IPS DF 4.7 (cell line): ENCODE measurements at regions not wholly inside any gene's neighbourhood (a gene's known extent, or its start where the extent isn't known, plus 50 kb on each side); places are given as distances from the start of the nearest gene placed in this dataset.

Experiments
- DNase-seq: peaks from one replicate; pipeline ENCODE4 v3.0.0-alpha.2; 2013; ENCODE audit warnings: low spot score; ENCODE audit errors: extremely low read depth

DNA sequence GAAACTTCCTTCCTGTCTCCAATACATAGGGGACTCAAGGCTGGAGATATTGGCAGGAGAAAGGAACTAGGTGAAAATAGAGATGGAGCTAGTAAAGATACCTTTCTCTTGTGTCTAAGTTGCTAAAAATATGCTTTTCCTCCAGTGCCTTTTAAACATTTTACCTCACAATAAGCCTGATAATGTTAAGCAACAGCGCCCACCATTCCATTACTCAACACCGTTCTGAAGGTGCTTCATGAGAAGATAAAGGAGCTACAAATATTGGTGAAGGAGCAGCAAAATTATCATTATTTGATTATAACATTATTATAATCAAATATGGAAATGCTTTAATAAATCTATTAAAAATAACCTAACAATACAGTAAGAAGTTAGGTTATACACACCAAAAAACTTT is 83.6 kb upstream of the BARX2 start:
- no peak for DNase-seq

DNA sequence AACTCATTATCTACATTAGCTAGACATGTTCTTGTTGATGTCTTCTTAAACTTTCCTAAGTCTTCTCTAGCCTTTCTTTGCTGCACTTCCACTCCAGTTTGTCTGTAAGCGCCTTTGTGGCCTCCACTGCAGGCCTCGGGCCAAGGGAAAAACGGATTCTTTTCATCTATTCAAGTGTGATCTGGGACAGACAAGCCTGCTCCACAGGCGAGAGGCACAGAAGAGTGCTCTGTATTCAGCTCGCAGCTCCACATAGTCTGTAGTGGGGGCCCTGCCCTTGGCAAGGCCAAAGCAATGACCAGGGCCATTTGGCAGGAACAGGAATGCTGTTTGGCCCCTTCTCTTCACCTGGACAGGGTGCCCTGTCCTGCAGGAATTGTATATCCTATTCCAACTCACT is 84.1 kb upstream of the BARX2 start:
- DNase-seq, result no peak

GRCh38 chr11:129290966-129291365 is 84.7 kb upstream of the BARX2 start:
- no peak for DNase-seq

DNA sequence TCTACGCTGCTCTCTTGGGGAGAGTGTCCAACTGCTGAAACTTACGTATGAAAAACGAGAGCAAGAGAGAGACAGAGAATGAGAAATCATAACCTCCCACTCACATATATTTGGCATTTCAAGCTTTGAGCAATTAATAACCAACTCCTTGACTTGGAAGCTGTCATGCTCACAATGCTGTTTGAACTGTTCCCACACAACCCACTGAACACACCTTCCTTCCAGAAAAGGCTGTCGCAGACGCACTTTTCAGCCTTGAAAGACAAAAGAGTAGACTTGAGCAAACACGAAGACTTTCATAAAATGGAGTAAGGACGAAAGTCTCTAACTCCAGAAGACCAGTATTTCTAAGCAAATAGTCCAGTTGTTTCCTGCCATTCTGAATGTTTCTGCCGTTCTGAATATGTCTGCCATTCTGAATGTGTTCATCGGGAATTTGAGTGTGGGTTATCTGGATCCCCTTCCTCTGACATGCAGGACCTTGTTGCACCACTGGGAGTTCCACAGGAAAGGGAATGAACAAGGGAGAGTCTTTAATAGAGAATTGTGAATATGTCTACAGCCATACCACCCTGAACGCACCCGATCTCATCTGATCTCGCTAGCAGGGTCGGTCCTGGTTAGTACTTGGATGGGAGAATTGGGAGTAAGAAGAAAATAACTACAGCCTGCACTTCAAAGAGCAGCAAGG is 86.2 kb upstream of the BARX2 start:
- no peak for DNase-seq

- DNase-seq, result no peak
Observed at GRCh38 chr11:129287920-129288319, 87.7 kb upstream of the BARX2 start.

DNA sequence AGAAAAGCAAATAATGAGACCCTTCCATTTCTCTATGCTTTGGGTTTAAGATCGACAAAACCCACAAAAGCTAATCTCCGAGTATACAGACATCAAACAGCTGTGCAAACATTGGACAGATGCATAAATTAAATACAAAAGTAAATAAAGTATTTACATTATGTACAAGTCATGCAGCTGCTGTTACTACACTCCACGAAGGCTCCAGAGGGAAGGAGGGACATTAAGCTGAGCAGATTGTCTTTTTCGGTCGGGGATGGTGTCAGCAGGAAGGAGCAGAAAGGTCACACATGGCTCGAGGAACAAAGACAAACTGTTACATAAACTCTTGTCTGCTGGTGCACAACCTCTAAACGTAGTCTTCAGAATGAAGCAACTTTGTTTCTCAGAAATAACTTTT is 88.8 kb upstream of the BARX2 start:
- no peak for DNase-seq

DNA sequence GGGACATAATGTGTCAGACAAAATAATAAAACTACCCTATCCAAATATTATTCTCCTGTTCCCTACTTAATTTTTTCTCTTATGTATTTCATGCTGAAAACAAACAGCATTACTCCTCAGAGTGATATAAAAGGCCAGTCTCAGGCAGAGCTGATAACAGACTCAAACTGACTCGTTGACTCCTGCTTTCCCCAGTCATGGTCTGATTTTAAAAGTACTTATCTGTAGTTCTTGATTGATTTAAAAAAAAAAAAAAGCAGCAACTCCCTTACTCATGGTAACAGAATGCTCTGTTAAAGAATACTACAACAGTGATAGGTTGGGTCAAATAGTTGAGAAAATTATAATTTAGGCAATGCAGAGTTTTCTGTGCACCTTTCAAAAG is 90.3 kb upstream of the BARX2 start:
- DNase-seq, result no peak

- DNase-seq, result no peak
Observed at GRCh38 chr11:129283141-129283540, 91.0 kb upstream of the ARHGAP32 start.

DNA sequence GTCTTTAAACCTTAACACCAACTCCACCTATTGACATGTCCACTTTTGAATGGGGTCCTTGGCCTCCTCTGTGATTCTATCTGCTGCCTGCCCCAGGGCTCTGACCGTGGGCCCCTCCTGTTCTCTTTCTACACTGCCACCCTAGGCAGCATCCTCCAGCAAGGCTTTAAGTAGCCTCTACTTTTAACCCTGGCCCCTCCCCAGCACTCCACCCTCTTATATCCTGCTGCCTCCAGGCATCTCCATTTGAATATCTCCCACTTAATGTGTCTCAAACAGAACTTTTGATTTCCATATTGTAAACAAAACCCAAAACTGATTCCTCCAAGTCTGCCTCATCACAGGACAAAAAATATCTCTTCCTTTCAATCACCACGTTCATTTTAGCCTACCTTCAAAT is 90.5 kb upstream of the ARHGAP32 start:
- no peak for DNase-seq

GRCh38 chr11:129281471-129282415 is 89.6 kb upstream of the ARHGAP32 start:
- no peak for DNase-seq

GRCh38 chr11:129280027-129280811 is 88.1 kb upstream of the ARHGAP32 start:
- DNase-seq, result no peak

DNA sequence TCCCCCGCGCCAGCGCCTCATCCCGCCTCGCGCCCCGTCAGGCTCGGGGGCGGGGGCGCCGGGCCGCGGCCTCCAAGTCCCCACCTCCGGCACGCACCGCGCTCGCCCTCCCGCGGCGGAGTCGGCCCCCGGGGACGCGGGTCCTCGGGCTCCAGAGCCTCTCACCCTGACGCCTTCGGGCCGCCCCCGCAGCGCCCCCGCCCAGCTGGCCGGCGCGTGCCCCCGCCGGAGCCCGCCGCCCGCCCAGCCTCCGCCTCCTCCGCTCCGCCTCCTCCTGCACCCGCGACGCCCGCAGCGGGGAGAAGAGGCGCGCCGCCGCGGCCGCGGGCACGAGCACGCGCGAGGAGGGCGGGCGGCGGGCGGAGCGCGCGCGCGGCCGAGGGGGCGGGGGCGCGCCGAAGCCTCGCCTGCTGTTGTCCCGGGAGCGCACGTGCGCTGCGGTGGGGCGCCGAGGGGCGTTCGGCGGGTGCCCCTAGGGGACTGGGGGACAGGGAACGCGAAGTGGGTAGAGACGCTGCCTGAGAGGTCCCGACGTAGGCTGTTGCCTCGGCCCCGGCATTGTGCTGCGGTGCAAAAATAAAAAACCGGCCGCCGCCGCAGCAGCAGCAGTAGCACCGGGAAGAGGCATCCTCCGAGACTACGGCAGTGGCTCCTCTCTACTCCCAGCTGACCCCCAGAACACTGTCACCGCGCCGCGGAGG is 87.4 kb upstream of the ARHGAP32 start:
- no peak for DNase-seq

GRCh38 chr11:129278586-129279319 is 86.6 kb upstream of the ARHGAP32 start:
- no peak for DNase-seq

- DNase-seq, result no peak
Observed at GRCh38 chr11:129277198-129277843, 85.2 kb upstream of the ARHGAP32 start.

DNA sequence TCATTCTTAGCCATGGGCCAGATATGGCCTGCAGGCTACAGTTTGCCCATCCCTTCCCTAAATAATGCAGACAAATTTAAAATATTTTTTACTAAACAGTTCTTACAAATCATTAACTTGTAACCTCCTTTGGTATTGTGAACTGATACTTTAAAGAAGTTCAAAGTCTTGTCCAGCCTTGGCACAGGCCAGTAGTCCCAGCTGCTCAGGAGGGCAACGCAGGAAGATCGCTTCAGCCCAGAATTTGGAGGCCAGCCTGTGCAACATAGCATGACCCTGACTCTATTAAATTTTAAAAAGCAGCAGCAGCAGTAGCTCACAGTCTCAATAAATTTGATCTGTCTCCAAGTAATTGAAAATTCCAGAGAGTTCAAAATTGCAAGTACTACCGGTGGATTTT is 83.7 kb upstream of the ARHGAP32 start:
- DNase-seq, result no peak

- no peak for DNase-seq
Observed at GRCh38 chr11:129273944-129274711, 82.0 kb upstream of the ARHGAP32 start.

DNA sequence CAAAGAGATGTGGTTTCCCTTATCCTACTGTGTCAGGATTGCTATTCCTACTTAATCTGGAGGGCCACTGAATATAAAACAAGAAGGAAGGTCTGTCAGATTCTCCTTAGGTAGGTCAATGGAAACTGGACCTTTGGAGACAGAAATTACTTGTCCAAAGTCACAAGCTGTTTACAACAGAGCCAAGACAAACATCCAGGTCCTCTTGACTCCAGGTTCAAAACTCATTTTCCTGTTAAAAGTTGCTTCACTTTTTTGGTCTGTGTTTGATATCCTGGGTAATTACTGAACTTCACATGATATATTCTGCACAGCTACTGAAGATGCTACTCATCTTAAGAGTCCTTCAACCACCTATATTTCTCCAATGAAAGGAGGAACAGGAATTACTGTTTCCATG is 81.2 kb upstream of the ARHGAP32 start:
- no peak for DNase-seq

DNA sequence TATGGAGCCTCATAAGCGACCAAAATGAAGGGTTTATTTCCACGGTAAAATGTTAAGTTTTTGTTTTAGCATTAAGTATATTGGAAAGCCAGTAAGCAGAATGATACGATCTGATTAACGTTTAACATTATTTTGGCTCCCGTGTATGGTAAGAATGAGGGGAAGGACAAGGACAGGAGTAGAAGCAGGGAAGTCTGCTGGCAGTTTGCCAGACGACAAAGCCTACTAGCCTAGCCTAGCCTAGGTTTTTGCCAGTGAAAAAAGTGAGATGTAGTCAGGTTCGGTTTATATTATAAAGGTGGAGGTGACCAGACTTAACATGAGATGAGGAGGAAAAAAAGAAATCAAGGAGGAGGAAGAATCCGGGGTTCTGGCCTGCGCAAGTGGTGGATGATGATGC is 78.9 kb upstream of the ARHGAP32 start:
- DNase-seq, result no peak

- DNase-seq, result no peak
Observed at GRCh38 chr11:129270446-129270845, 78.3 kb upstream of the ARHGAP32 start.
